MM.1S (cell line): ENCODE measurements at regions not wholly inside any gene's neighbourhood (a gene's known extent, or its start where the extent isn't known, plus 50 kb on each side); places are given as distances from the start of the nearest gene placed in this dataset.

ENCODE experiments used
- EZH2phosphoT487 ChIP-seq: fragments of 300-600 bp; sonication (generic); IDR thresholded peaks from 2 replicates; pipeline ENCODE4 v1.6.1; 2018; ENCODE audit warnings: antibody characterized with exemption, low read length
- TF ChIP-seq, protein P1 (sequence below): fragments of 300-600 bp; sonication (generic); IDR thresholded peaks from 2 replicates; pipeline ENCODE4 v1.5.1; 2016; ENCODE audit warnings: antibody characterized with exemption, low read length, mixed read lengths

DNA sequence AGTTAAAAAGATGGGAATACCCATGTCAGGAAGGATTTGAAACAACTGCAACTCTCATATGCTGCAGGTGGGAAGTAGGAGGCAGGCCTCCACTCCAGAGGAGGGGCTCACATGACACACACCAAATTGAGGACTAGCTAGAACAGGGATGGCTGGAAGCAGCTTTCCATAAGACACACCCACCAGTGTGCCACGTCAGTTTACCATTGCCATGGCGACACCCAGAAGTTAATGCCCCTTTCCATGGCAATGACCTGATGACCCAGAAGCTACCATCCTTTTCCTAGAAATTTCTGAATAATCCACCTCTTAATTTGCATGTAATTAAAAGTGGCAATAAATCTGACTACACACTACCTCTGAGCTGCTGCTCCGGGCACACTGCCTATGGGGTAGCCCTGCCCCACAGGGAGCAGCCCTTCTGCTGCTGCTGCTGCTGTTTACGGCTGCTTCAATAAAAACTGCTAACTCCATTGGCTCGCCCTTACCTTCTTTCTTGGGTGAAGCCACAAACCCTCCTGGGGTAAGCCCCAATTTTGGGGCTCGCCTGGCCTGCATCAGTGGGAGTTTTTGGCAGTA lies 89.4 kb downstream of the RRM2 start:
- TF ChIP-seq, protein P1, sequence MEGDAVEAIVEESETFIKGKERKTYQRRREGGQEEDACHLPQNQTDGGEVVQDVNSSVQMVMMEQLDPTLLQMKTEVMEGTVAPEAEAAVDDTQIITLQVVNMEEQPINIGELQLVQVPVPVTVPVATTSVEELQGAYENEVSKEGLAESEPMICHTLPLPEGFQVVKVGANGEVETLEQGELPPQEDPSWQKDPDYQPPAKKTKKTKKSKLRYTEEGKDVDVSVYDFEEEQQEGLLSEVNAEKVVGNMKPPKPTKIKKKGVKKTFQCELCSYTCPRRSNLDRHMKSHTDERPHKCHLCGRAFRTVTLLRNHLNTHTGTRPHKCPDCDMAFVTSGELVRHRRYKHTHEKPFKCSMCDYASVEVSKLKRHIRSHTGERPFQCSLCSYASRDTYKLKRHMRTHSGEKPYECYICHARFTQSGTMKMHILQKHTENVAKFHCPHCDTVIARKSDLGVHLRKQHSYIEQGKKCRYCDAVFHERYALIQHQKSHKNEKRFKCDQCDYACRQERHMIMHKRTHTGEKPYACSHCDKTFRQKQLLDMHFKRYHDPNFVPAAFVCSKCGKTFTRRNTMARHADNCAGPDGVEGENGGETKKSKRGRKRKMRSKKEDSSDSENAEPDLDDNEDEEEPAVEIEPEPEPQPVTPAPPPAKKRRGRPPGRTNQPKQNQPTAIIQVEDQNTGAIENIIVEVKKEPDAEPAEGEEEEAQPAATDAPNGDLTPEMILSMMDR: no peak
- TF ChIP-seq EZH2phosphoT487: no peak
